GM21360 (cell line): ENCODE measurements at regions not wholly inside any gene's neighbourhood (a gene's known extent, or its start where the extent isn't known, plus 50 kb on each side); places are given as distances from the start of the nearest gene placed in this dataset.

Experiments
- ATAC-seq: cut with Tn5 transposase; IDR thresholded peaks from one replicate; pipeline ENCODE4 v1.9.1; 2021; ENCODE audit warnings: mild to moderate bottlenecking, moderate library complexity; ENCODE audit not compliant: unreplicated experiment

DNA sequence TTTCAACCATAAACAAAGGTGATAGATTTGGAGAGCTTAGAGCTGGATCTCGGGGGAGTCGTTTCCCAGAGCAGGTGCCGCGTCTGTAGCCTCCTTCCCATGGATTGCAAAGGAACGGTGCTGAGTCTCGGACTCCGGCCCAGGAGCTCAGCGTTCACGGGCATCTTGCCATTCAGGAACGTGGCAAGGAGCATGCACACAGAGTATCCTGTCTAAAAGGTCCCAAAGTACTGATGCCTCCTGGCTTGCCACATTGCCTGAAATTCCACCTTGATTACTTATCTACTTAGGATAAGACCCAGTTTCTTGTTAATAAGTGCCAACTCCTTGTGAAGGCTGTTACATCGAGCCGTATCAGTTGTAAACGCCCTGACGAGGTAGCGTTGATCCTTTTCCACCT, 197.8 kb upstream of the MYT1L start:
- no peak for ATAC-seq

DNA sequence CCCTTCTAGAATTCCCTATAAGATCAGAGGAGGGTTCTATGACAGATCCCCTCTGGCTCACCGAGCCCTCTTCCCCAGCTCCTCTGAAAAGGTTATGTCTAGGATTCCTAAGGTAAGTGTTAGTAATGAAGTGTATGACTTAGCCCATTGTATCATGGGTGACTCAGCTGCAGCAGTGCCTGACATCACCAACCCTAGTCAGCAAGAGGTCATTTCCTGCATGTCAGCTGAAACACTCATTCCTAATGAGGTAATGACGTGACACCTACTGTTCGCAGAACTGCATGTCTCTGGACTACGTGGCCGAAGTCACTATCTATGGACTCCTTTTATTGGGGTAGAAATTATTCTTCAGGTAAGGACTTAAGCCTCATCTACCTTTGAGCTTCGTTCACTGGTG, 196.1 kb upstream of the MYT1L start:
- ATAC-seq: no peak

DNA sequence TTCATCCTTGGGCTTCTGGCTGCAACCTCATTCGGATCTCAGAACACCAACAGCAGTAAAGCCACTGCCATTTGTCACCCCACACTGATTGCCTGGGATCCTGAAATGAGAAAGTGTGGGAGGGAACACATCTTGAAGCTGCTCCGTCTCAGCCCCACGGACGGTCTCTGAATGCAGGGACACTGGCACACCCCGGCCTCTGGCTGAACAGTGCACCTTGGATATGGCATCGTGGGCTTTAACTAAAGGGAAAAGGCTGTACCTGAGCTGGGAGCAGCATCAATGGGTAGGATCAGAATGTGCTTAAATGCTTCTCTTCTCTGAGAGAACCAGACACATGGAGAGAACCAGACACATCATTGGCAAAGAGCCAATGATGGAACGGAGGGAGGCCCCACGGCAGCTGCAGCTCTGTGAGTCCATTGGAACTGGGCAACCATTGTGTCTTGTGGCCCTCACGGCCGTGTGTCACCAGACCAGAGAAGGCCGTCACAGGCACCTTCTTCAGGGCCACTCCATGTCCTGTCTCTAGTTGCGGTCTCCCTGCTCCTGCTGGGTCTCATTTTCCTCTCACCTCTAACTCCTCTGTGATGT, 193.4 kb upstream of the MYT1L start:
- ATAC-seq: no peak

DNA sequence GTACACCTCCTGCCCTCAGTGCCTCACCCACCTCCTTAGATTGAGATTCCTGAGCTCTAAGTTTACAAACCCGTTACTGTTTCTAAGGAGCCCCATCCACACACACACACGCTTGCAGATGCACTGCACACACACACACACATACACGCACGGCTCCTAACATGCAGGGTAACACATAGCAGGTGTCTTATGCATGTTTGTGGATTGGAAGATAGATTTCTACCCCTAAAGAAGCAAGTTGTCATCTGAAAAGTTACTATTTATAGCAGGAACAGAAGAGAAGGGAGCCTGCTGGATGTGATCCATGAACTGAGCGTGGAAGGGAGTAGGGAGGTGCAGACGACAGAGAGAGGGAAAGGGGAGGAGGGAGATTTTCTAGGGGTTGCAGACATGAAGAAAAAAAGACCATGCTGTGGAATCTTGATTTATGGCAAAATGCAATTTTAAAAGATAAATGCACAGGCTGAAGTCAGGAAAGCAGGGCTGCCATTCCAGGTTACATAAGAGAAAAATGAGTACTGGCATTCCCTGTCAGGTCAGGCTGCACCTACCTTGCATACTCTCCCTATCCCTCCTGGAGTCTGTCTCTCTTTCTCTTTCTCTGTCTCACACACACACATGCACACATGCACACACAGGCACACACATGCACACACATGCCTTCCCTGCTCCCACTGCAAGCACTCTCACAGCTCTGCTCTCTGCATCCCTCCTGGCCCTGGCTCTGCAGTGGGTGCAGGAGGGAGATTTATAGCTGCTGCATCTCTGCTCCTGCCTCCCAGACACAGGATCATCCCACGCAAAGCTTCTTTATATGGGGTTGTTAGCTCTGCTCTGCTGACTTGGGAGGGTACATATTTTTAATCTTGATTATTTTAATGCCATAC, 192.6 kb upstream of the MYT1L start:
- no peak for ATAC-seq

DNA sequence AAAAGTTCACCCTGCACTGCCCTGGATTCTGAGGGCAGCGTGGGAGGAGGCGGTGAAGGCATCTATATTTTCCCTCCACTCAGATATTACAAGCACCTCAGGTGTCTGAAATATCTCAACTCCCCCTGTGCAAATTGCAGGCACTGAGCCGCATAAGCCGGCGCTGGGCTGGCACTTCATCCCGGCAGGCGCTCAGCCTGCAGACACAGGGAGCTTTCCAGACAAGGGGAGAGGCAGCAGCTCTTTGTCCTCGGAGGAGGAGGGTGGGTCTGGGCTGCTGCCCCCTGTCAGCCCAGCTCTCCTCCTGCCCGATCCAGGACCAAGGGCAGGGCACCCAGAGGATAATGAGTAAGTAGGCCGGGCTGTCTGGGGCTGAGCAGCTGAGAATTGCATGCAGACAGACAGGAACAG, 189.3 kb upstream of the MYT1L start:
- no peak for ATAC-seq

DNA sequence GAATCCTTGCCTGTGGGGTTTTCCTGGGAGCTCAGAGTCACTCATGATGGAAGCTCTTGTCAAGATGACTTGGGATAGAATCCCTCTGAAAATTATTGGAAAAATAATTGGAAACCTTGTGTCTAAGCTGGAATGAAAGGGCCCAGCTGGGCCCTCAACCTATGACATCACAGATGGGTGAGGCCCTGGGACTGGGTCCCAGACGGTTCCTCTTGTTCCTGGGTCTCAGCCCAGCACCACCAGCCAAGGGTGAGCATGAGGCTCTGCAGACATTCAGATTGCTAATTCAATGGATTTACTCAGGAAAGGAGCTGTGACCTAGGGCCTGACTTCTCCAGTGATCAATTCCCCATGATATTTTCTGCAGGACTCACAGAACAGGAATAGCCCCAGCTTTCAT, 188.3 kb upstream of the MYT1L start:
- no peak for ATAC-seq

DNA sequence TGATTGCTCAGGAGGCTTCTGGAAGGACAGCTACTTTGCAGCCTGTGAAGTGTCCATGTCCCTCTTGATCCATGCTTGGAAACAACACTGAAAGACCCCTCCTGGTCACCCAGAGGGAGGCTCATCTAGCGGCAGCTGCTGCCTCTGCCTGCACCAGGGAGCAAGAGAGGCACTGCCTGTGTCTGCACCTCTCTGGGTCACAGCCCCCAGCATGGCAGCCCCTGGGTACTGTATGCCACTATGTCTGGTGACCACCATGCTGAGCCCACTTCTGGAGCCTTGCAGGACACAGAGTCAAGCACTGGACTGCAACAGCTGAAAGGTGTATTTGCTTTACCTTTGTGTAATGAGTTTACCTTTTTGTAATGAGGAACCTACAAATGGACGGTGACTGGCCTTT, 186.3 kb upstream of the MYT1L start:
- no peak for ATAC-seq

DNA sequence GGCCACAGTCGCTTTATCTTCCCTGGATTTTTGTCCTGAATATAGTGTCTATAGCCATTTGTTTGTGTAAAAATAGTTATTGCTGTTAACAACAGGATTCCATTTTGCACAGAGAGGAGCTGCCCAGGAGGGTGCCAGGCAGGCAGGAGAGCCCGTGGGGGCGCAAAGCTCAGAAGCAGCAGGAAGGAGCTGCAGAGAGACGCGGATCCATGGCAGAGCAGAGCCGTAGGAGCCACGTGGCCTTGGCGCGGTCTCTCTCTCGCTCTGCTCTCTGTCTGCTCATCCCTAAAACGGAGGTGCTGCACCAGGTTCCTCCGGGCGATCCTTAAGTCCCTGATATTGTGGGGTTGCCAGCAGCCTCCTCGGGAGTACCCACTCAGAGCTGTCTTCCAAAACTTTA, 185.3 kb upstream of the MYT1L start:
- no peak for ATAC-seq

DNA sequence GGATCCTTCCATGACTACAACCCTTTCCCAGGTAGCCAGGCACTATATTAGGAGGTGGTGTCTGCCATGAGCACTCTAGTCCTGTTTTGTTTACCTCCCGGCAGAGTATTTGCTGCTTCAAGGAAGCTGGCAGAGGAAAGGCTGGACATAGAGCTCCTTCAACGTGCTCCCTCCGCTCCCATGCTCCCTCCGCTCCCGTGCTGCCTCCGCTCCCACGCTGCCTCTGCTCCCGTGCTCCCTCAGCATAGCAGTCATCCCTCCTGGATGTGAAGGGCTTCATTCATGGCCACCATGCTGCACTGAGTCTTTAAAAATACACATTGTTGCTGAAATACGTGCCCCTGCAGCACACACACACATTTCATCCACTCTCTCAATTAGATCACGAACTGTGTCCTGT, 181.9 kb upstream of the MYT1L start:
- no peak for ATAC-seq

DNA sequence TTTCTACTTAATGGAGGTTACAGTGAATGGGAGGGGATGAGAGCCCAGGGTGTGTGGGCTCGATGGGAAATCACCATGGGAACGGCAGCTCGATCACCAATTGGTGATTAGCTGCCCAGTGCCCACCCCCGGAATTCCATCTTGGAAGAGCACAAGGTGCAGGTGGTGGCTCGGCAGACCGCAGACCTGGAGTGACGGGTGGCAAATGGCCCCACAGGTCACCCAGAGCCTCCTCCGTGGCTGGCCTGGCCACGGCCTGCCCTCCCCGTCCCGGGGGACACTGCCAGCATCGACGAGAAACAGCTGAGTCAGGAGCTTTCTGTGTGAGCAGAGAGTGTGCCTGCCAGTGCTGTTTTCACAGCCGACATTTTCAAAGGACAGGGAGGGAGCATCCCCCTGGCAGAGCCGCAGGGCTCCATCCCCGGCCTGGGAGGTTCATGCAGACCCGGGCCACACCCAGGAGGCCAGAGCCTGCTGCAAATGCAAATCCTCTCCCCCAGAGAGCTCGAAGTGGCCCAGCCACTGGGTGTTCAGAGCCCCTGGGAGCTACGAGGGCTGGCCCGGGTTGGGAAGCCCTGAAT, 176.4 kb upstream of the MYT1L start:
- no peak for ATAC-seq

DNA sequence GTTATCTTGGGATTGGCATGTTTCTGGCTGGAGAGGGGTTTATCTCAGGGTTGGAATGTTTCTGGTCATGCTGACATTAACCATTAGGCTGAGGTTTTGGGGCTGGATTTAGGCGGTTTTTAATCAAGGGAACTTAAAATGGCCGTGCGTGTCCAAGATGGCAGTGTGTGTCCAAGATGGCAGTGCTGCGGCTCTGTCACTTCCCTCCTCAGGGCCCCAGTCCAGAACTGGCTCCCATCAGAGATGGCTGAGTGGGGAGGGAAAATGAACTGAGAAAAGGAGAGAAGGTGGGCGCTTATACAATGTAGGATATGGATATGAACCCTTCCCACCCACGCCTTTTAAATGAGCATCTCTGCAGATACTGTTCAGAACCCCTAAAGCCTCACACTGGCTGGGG, 175.5 kb upstream of the MYT1L start:
- no peak for ATAC-seq

DNA sequence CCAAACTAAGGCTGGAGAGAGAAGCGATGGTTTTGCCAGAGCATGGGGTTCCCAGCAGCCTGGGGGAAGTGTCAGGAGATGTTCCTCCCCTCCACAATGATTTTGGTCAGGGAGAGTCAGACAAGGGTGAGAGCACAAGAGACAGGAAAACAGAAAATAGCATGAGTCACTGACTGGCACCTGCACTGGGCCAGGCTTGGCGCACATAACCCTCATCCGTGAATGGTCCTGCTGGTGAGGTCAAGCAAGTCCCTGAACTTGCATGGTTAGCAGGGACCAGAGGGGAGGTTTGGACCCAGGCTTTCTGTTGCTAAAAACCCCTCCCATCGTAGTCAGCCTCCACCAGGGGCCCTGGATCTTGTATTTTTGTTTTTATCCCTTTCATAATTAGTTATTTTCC, 174.5 kb upstream of the MYT1L start:
- ATAC-seq: no peak

DNA sequence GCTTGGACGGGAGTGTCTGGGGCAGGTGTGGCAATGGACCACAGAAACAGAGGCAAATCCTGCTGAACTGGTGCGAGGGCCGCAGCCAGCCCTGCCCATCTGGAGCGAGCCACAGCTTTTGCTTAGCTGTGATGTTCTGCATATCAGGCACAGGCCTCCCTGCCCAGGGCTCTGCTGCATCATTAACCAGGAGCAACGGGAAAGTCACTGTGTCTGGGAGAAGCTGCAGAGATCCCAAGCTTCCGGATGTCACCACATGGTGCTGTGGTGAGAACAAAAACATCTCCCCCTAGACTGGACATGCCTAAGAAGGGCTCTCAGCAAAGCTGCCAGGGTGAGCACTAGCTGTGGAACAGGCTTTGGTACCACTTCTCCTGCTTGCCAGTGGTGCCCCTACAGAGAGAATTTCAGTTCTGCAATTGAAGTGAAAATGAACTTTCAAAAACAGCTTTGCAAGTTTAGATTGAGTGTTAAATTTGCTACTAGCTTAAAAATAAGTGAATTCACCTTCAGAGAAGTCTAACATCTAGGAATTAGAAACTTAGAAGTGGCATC, 172.9 kb upstream of the MYT1L start:
- ATAC-seq: no peak

DNA sequence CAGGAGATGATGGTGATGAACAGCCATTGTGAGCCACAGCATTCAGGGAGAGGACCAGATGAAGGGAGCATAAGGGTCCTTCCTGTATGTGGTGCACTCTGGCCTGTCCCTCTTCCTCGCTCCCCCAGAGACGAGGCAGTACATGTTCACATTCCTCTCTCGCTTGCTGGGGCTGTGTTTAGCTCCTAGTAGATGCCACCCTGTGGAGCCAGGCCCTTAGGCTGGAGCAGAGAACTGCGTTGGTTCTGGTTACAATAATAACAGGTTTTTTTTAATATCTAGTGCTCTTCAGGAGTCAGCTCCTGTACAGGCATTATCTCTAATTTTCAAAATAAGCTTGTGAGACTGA, 171.1 kb upstream of the MYT1L start:
- no peak for ATAC-seq

DNA sequence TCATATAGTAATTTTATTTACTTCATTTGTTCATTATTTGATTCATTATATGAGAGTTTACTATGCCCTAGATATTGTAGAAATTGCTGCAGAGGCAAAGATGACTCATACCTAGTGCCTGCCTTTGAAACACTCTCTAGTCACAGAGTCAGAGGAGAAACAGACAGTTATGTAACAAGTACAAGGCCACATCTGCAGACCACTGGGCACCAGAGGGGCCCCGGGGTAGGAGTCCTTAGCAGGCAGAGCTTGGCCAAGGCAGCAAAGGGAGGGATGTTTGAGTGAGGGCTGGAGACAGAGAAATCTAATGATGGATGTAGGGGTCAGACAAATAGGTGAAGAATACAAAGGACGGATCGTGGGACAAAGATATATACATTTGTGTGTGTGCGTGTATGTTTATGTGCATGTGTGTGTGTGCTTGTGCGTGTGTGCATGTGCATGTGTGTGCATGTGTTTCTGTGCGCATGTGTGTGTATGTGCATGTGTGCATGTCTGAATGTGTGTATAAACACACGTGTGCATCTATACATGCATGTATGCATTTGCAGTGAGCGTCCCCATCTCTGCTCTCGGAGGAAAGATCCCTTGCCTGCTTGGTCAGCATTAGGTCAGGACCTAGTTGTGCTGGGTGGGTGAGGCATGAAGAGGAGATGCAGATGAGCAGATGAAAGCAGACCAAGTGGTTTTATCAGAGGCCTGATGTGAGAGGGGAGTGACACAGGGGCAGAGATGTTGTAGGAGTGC, 170.6 kb upstream of the MYT1L start:
- ATAC-seq: no peak

DNA sequence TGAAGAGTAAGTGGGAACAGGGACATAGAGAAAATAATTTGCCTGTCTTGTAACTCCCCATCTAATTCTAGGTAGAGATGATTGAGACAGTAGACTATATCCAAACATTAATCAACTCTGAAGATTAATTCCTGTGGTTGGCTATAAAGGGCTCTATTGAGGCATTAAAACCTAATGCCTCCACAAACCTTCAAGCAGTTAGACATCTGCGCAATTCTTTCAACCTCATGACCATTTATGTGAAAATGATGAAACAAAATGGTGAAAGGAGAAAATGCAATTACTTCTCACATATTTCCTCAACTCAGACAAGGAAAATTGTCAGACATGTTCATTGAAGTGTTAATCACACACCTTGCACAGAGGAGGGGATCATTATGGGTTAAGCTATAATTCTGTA, 164.5 kb upstream of the MYT1L start:
- ATAC-seq: no peak

DNA sequence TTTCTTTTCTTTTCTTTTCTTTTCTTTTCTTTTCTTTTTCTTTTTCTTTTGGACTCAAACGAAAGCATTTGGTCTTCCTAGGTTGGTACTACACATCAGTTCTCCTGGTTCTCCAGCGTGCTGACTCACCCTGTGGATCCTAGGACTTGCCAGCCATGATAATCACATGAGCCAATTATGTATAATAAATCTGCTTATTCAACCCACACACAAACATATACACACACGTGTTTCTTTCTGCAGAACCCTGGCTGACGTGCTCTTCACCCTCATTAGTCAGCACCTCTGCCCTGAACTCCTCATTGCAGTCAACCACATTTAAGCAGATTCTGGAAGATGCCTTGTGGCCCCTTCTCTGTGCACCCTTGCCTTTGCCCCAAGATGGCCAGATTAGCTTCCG, 162.4 kb upstream of the MYT1L start:
- no peak for ATAC-seq

DNA sequence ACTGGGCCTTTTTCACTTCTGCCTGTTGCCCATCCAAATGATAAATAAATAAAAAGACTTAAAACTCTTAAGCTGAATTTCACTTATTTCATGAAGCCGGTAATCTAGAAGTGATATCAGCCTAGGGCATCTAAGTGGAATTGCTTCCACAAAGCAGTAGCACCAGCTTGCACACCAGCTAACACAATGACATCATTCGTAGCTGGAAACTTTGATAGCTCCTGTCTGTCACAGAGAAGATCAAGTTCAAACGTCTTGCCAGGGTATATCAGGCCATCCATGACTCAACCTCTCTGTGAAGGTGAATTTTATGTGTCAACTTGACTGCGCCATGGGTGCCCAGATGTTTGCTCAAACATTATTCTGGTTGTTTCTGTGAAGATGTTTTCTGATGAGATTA, 161.7 kb upstream of the MYT1L start:
- no peak for ATAC-seq

DNA sequence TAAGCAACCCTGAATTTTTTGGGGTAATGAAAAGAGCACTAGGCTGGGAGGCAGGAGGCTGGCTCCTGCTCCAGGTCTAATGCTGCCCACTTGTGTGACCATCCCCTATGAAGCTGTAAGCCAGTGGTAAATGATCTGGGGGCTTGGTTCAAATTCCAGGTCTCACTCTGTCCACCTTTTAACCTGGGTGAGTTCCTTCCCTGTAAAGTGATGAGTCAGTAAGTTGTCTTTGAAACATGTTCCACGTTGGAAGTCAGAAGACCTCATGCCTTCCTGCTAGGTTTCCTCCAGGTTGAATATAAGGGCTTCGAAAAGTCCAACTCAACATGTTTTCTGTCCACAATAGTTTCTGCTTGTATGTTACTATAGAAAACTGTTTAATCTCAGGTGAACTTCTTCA, 160.9 kb upstream of the MYT1L start:
- ATAC-seq: no peak

DNA sequence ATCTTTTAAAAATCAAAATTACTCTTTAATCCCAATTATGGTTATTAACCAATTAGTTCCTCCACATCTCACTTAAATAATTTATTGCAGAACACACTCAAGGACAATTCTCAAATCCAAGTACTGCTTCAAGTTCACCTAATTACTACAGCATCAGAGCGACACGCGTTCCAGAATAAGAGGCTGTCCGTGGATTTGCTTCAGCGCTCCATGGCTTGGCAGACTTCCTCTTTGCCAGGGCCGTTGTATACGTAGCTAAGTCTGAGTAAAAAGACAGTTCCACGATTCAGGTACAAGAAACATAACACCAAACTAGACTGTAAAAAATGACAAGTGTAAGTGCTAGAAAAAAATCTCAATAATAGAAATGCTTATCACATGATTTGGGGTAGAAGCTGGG, 153.2 kb upstream of the MYT1L start:
- no peak for ATAC-seq

DNA sequence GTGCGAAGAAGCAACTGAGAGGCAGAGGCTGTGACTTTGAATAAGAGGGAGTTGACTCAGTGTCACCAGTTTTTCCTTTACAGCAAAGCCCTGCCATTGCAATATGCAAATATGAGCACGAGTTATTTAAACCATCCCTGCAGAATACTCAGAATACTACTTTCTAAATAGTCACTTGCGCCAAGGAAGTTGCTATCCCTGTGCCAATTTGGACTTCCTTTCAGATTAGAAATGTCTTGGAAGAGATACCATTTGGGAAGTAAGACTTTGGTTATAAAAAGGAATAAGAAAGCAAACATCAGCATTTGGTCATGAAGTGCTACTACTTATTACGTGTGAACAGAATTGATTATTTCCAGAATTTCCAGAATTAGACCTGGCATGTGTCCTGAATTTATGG, 151.8 kb upstream of the MYT1L start:
- ATAC-seq: no peak

DNA sequence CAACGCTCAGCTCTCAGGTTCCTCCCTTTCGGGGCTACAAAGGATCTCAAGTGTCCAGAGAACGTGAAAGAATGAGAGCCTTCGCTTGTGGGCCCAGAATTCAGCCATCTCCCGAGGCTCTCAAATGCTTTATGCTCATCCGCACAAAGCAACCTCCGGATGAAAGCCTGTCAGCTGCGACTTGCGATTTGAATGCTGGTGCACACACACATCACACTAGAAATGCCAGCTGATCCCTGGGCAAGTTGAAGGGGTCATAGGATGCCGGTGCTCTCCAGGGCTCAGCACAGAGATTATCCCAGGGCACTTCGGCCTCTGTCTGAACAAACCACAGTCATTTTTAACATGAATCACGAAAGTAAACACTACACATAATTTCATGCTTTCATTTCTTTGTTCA, 141.8 kb upstream of the MYT1L start:
- no peak for ATAC-seq
